Vagina (tissue), 2 donors: ENCODE measurements at regions not wholly inside any gene's neighbourhood (a gene's known extent, or its start where the extent isn't known, plus 50 kb on each side); places are given as distances from the start of the nearest gene placed in this dataset.

Experiments used
- DNase-seq, 2 donors: peaks; one replicate each; pipeline ENCODE4 v3.0.0-alpha.2; 2017; ENCODE audit errors: extremely low spot score in 2 of 2
- H3K27ac ChIP-seq: fragments of 200-600 bp; sonication (generic); one replicate; pipeline ENCODE4 v1.5.1; 2019
- H3K27me3 ChIP-seq: fragments of 200-600 bp; sonication (generic); one replicate; pipeline ENCODE4 v1.5.1; 2019
- H3K36me3 ChIP-seq, 2 donors: fragments of 200-600 bp; sonication (generic); one replicate each; pipeline ENCODE4 v1.5.1; 2017 to 2019
- H3K4me1 ChIP-seq: fragments of 200-600 bp; sonication (generic); one replicate; pipeline ENCODE4 v1.5.1; 2019
- H3K4me3 ChIP-seq, 2 donors: fragments of 200-600 bp; sonication (generic); 1 replicate in 1 of 2; 2 replicates in 1 of 2; pipeline ENCODE4 v1.5.1; 2016 to 2019
- H3K9me3 ChIP-seq: fragments of 200-600 bp; sonication (generic); one replicate; pipeline ENCODE4 v1.5.1; 2019
- CTCF ChIP-seq, 3 experiments: fragments of 450-650 bp in 2 of 3; fragments of 200-600 bp in 1 of 3; sonication (generic) in 1 of 3; IDR thresholded peaks; one replicate each; pipeline ENCODE4 v1.5.1; 2017 to 2019; ENCODE audit warnings: antibody characterized with exemption in 3 of 3, mild to moderate bottlenecking in 2 of 3, moderate library complexity in 2 of 3
- POLR2A ChIP-seq, 2 donors: fragments of 450-650 bp; IDR thresholded peaks; one replicate each; pipeline ENCODE4 v1.6.1; 2017; ENCODE audit warnings: antibody characterized with exemption in 2 of 2, mild to moderate bottlenecking in 2 of 2, moderate library complexity in 2 of 2
- POLR2AphosphoS5 ChIP-seq, 2 donors: sonication (generic); formaldehyde crosslinking; IDR thresholded peaks; one replicate each; pipeline ENCODE4 v1.9.0; 2017; ENCODE audit warnings: antibody characterized with exemption in 2 of 2, mild to moderate bottlenecking in 2 of 2, low read depth in 1 of 2; ENCODE audit not compliant: insufficient read depth in 1 of 2
- intact Hi-C: fragments of 100-400 bp; cut with DNase I; formaldehyde crosslinking; loops from one replicate; pipeline ENCODE4 v1.15.1; 2023

GRCh38 chr4:177239477-177239876 lies 70.2 kb upstream of the NEIL3 start:
- no peak for DNase-seq
- Histone ChIP-seq H3K36me3 (no peaks in the 10 kb centered on the region), H3K9me3 (no peaks in the 10 kb centered on the region), H3K27ac (no peak overlapping the region), H3K27me3 (no peaks in the 10 kb centered on the region), H3K4me3 (no peak overlapping the region), H3K4me1 (no peaks in the 10 kb centered on the region)
- intact Hi-C loops = no loop called here
- TF ChIP-seq POLR2AphosphoS5 (IDR thresholded peaks at IDR 0.05; ENCODE audit: insufficient read depth in 1 of 2, low read depth in 1 of 2) (no peak), CTCF (IDR thresholded peaks at IDR 0.05) (no peak), POLR2A (IDR thresholded peaks at IDR 0.05) (no peak)

- intact Hi-C loops = no loop called here
- Histone ChIP-seq H3K36me3 (no peaks in the 10 kb centered on the region), H3K9me3 (no peaks in the 10 kb centered on the region), H3K27ac (no peak overlapping the region), H3K27me3 (no peaks in the 10 kb centered on the region), H3K4me3 (no peak overlapping the region), H3K4me1 (no peaks in the 10 kb centered on the region)
- no peak for DNase-seq
- no peak for TF ChIP-seq CTCF (IDR thresholded peaks at IDR 0.05)
- TF ChIP-seq POLR2A (IDR thresholded peaks at IDR 0.05) = no peak
- no peak for TF ChIP-seq POLR2AphosphoS5 (IDR thresholded peaks at IDR 0.05; ENCODE audit: insufficient read depth in 1 of 2, low read depth in 1 of 2)
These were observed 69.8 kb upstream of the NEIL3 start for GRCh38 chr4:177239878-177240277.

- Histone ChIP-seq H3K27me3 (no peaks in the 10 kb centered on the region), H3K36me3 (no peaks in the 10 kb centered on the region), H3K4me3 (no peak overlapping the region), H3K27ac (no peak overlapping the region), H3K9me3 (no peaks in the 10 kb centered on the region), H3K4me1 (no peaks in the 10 kb centered on the region)
- DNase-seq = no peak
- TF ChIP-seq CTCF (IDR thresholded peaks at IDR 0.05) = no peak
- TF ChIP-seq POLR2A (IDR thresholded peaks at IDR 0.05) = no peak
- no peak for TF ChIP-seq POLR2AphosphoS5 (IDR thresholded peaks at IDR 0.05; ENCODE audit: insufficient read depth in 1 of 2, low read depth in 1 of 2)
- intact Hi-C loops = no loop called here
These were observed 66.9 kb upstream of the NEIL3 start for GRCh38 chr4:177242651-177243286.

- no peak for DNase-seq
- no peak overlapping the region for H3K4me3 ChIP-seq
- TF ChIP-seq CTCF (IDR thresholded peaks at IDR 0.05) (no peak), POLR2A (IDR thresholded peaks at IDR 0.05) (no peak), POLR2AphosphoS5 (IDR thresholded peaks at IDR 0.05; ENCODE audit: insufficient read depth in 1 of 2, low read depth in 1 of 2) (no peak)
- no peaks in the 10 kb centered on the region for H3K9me3 ChIP-seq
- H3K27me3 ChIP-seq = no peaks in the 10 kb centered on the region
- H3K36me3 ChIP-seq = no peaks in the 10 kb centered on the region
- no peaks in the 10 kb centered on the region for H3K4me1 ChIP-seq
- H3K27ac ChIP-seq = no peak overlapping the region
- intact Hi-C loops = no loop called here
These were observed 62.8 kb upstream of the NEIL3 start for GRCh38 chr4:177246641-177247584.
